ENCODE measurements at regions not wholly inside any gene's neighbourhood (a gene's known extent, or its start where the extent isn't known, plus 50 kb on each side); places are given as distances from the start of the nearest gene placed in this dataset.

GRCh38 chr10:120270906-120271305 lies 186.1 kb upstream of the PLPP4 start:
- no peak for TF ChIP-seq CTCF (IDR thresholded peaks at IDR 0.05)
- DNase-seq (ENCODE audit: low spot score in 2 of 2) = no peak
- no peak overlapping the region for H3K4me3 ChIP-seq
- no peaks in the 10 kb centered on the region for H3K4me1 ChIP-seq
- H3K9me3 ChIP-seq = no peaks in the 10 kb centered on the region
- intact Hi-C loops (cut with DNase I) = no loop called here
- H3K27ac ChIP-seq = no peak overlapping the region
- no peaks in the 10 kb centered on the region for H3K36me3 ChIP-seq
- H3K27me3 ChIP-seq = no peaks in the 10 kb centered on the region

GRCh38 chr10:120271696-120272095 lies 185.3 kb upstream of the PLPP4 start:
- H3K36me3 ChIP-seq = no peaks in the 10 kb centered on the region
- H3K27ac ChIP-seq = no peak overlapping the region
- no peak for DNase-seq (ENCODE audit: low spot score in 2 of 2)
- H3K4me1 ChIP-seq = no peaks in the 10 kb centered on the region
- intact Hi-C loops (cut with DNase I) = no loop called here
- no peaks in the 10 kb centered on the region for H3K27me3 ChIP-seq
- no peak for TF ChIP-seq CTCF (IDR thresholded peaks at IDR 0.05)
- H3K4me3 ChIP-seq = no peak overlapping the region
- no peaks in the 10 kb centered on the region for H3K9me3 ChIP-seq

- H3K36me3 ChIP-seq = no peaks in the 10 kb centered on the region
- no peak for DNase-seq (ENCODE audit: low spot score in 2 of 2)
- no peaks in the 10 kb centered on the region for H3K4me1 ChIP-seq
- intact Hi-C loops (cut with DNase I) = no loop called here
- H3K9me3 ChIP-seq = no peaks in the 10 kb centered on the region
- H3K4me3 ChIP-seq = no peak overlapping the region
- no peaks in the 10 kb centered on the region for H3K27me3 ChIP-seq
- no peak for TF ChIP-seq CTCF (IDR thresholded peaks at IDR 0.05)
- no peak overlapping the region for H3K27ac ChIP-seq
Measured at GRCh38 chr10:120272350-120272749, 184.7 kb upstream of the PLPP4 start.

GRCh38 chr10:120278069-120278468 lies 179.0 kb upstream of the PLPP4 start:
- H3K27me3 ChIP-seq = no peaks in the 10 kb centered on the region
- no peak overlapping the region for H3K4me3 ChIP-seq
- no peak for TF ChIP-seq CTCF (IDR thresholded peaks at IDR 0.05)
- no peak for DNase-seq (ENCODE audit: low spot score in 2 of 2)
- H3K36me3 ChIP-seq = no peaks in the 10 kb centered on the region
- H3K4me1 ChIP-seq = no peaks in the 10 kb centered on the region
- H3K27ac ChIP-seq = no peak overlapping the region
- intact Hi-C loops (cut with DNase I) = no loop called here
- no peaks in the 10 kb centered on the region for H3K9me3 ChIP-seq

GRCh38 chr10:120279196-120279595 lies 177.8 kb upstream of the PLPP4 start:
- Histone ChIP-seq H3K27me3 (no peaks in the 10 kb centered on the region), H3K36me3 (no peaks in the 10 kb centered on the region), H3K4me3 (no peak overlapping the region), H3K27ac (no peak overlapping the region), H3K9me3 (no peaks in the 10 kb centered on the region), H3K4me1 (no peaks in the 10 kb centered on the region)
- intact Hi-C loops (cut with DNase I) = no loop called here
- DNase-seq (ENCODE audit: low spot score in 2 of 2) = no peak
- no peak for TF ChIP-seq CTCF (IDR thresholded peaks at IDR 0.05)

GRCh38 chr10:120282421-120282820 lies 174.6 kb upstream of the PLPP4 start:
- intact Hi-C loops (cut with DNase I) = no loop called here
- DNase-seq (ENCODE audit: low spot score in 2 of 2) = no peak
- no peaks in the 10 kb centered on the region for H3K27me3 ChIP-seq

More at GRCh38 chr10:120282421-120282820, 174.6 kb upstream of the PLPP4 start:
- Histone ChIP-seq H3K4me3 (no peak overlapping the region), H3K36me3 (no peaks in the 10 kb centered on the region), H3K27ac (no peak overlapping the region), H3K9me3 (no peaks in the 10 kb centered on the region), H3K4me1 (no peaks in the 10 kb centered on the region)
- no peak for TF ChIP-seq CTCF (IDR thresholded peaks at IDR 0.05)

All from ascending aorta (tissue), 2 donors.